Putamen (tissue), 1 donor: ENCODE measurements at regions not wholly inside any gene's neighbourhood (a gene's known extent, or its start where the extent isn't known, plus 50 kb on each side); places are given as distances from the start of the nearest gene placed in this dataset.

Experiments used
- DNase-seq: peaks from one replicate; pipeline ENCODE4 v3.0.0-alpha.2; 2016; ENCODE audit warnings: low spot score

- no peak for DNase-seq
Measured at GRCh38 chr3:106175276-106175675, 306.5 kb upstream of the CBLB start.

DNA sequence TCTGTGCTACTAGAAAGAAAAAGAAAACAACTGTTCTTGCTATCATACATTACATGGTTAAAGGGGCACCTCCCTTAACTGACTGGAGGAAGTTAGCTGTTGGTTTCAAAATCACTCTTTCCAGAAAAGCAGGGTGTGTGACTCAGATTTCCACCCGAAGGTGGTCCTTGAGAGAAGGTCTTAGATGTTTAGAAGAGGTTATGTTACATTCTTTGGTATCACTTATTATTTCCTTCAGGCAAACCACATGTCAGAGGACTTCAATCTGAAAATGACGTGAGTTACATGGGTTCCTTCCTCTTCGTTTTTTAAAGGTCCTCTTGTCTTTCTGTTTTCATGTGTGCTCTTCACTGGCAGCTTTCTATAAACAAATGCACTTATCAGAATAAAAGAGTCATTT lies 307.9 kb upstream of the CBLB start:
- DNase-seq, result no peak

DNA sequence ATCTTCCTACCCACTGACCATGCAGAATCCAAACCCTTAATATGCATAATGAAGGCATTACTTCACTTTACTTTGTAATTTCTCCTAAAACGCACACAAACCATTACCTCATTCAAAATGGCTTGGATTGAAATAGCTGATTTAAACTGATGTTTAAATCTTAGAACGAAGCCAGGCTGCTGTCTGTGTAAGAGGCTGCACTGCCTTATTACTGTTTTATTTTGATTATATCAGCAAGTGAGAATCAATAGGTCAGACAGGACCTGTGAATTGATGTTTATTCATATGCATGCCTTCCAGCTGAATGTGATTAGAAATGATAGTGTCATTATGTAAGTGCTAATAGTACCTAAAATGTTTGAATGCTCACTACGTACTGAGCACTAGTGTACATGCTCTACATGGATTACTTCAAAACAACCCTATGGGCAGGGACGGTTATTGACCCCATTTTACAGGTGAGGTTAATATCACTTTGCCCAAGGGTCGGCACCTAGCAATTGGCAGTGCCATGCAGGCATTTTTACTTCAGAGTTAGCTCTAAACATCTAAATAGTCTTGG lies 314.2 kb upstream of the CBLB start:
- DNase-seq, result no peak

- DNase-seq, result no peak
Measured at GRCh38 chr3:106183762-106184391, 315.1 kb upstream of the CBLB start.

GRCh38 chr3:106184540-106185457 lies 316.0 kb upstream of the CBLB start:
- DNase-seq, result no peak

DNA sequence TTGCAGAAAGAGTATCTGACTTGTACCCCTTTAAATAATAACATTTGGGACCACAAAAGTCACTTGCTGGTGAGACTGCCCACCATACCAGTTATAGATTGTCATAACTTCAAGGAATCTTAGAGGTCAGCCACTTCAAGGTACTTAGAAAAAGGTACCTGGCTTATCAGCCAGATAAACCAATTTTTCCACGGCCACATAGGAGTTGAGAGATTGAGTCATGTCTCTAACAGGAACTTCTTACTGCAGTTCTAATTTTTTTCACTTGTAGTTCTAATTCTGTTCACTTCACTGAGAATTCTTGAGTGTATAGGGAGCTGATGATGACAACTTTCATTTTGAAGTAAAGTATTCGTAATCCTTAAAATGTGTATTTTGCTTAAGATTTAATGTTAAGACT lies 317.1 kb upstream of the CBLB start:
- DNase-seq, result no peak

GRCh38 chr3:106190296-106190695 lies 321.5 kb upstream of the CBLB start:
- no peak for DNase-seq

DNA sequence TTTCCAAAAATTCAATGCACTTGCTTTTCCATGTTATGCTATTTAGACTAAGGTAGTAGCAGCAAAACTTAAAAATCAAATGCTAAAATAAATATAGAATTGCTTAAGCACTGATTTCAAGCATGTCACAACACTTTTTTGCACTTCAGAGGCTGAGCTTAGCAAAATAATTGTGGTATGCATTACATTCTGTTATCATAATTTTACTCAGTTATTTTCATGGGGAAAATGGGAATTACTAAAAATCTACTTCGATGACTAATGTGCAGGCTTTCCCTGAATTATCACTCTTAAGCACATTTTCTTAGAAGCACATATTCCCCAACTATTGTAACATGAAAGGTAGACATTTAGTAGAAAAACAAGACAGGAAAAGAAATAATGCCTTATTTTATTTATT lies 322.4 kb upstream of the CBLB start:
- no peak for DNase-seq

GRCh38 chr3:106191913-106192312 lies 323.1 kb upstream of the CBLB start:
- no peak for DNase-seq

DNA sequence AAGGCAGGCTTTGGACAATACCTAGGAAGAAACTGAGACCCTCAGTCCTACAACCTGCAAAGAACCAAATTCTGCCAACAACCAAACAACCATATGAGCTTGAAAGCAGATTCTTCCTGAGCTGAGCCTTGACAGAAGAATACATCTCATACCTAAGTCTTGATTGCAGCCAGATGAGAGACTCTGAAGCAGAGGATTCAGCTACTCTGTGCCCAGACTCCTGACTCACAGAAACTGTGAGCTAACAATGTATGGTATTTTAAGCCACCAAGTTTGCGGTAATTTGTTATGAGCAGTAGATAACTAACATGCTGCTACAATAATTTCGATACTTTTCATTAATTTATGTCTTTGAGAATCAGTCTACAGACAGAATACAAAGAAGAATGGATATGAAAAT lies 325.1 kb upstream of the CBLB start:
- no peak for DNase-seq

- no peak for DNase-seq
Measured at GRCh38 chr3:106194726-106195125, 325.9 kb upstream of the CBLB start.

GRCh38 chr3:106197532-106198194 lies 328.9 kb upstream of the CBLB start:
- DNase-seq, result no peak

- DNase-seq, result no peak
Measured at GRCh38 chr3:106204160-106204868, 335.5 kb upstream of the CBLB start.

- no peak for DNase-seq
Measured at GRCh38 chr3:106206146-106206545, 337.3 kb upstream of the CBLB start.

DNA sequence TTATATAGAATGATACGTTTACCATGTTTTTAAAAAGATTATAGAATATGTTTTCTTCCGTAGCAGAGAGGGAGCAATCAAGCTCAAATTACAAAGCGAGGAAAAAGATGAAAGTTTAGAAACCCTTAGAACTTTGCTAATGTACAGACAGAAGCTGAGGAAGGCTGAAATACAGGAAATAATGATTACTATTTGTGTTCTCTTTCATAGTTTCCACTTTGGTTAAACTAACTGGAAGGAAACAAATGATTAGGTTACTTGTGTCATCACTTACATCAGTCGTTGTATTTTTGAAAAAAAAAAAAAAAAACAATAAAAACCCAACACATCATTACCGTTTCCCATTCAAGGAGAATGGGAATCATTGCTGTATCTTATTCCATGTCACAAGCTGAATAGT lies 337.8 kb upstream of the CBLB start:
- DNase-seq, result no peak

- DNase-seq, result no peak
Measured at GRCh38 chr3:106208251-106208650, 339.4 kb upstream of the CBLB start.

GRCh38 chr3:106208967-106209366 lies 340.2 kb upstream of the CBLB start:
- DNase-seq, result no peak

DNA sequence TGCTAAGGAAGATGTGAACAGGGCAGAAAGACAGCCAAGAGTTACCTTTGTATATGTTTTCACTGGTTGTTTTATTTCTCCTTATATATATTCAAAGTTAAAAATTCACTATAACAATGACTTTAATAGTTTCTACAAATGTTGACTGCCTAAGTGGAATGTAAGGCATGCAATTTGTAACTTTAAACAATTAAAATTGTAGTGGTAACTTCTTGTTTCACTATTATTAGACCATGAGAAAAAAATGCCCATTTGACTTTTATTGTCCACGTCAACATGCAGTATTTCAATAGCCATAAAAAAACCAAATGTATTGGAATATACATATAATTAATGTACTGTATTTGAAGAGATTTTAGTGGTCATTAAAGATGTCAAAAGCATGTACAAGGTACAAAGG lies 340.7 kb upstream of the CBLB start:
- no peak for DNase-seq

DNA sequence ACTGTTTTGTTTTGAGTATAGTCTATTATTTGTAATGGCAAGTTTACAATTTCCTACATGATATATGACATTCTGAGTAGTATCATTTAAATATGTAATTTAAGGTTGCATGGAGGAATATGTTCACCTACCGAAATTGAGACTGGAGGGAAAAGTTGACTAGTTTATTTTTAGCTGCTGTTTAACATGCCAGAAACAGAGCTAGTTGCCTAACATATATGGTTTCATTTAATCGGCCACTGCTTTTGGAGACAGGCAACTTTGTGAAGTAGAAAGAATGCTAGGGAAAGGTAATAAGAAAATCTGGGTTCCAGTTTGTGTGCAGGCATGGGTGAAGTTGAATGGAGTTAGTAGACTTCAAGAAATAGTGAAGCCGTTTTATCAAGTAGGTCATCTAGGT lies 342.1 kb upstream of the CBLB start:
- DNase-seq, result no peak

DNA sequence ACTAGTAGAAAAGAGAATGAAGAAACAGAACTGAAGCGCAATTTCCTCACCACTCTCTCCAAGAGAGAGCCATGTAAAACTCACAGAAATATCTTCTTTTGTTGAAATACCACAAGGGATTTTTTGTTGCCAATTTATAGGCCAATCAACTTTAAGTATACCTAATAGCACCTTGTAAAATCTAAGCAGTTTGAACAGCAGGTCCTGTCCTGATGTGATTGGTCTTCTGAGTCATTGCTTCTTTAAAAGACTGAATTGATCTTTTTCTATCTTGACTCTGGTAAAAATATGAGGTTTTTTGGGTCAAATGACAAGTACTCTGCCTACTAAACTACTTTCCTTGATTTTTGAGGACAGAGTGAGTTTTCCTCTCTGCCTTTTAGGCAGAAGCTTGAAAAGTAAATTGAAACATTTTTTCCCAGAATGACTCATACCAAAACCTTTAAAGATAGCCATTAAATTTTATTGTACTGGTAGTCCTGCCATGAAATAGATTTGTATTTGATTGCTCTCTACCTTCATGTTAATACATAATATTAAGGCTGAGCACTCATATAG lies 343.9 kb upstream of the CBLB start:
- DNase-seq, result no peak

- no peak for DNase-seq
Measured at GRCh38 chr3:106213954-106214353, 345.1 kb upstream of the CBLB start.

GRCh38 chr3:106214641-106215040 lies 345.8 kb upstream of the CBLB start:
- DNase-seq, result no peak
